ENCODE measurements at regions not wholly inside any gene's neighbourhood (a gene's known extent, or its start where the extent isn't known, plus 50 kb on each side); places are given as distances from the start of the nearest gene placed in this dataset.

DNA sequence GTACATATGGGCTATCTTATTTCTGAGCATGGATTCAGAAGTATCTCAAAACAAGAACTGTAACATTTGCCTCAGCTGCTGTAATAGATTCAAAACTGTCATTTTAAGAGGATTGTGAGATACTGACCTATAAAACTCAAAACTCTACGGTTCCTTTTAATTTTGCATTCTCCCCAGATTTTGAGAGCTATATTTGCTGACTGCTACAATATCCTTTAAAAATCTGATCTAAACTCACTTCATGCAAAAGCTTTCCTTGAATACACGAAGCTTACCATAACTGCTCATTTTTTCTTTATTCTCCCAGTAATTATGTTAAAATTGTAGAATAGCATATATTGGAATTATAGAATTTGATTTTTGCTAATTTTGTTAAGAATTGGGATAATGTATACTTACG, 158.7 kb upstream of the ROBO1 start:
- WGBS, 2 donors (ENCODE audit: low coverage in 1 of 2), result 47 to 70% methylated on average over 3 of the region's 3 CpGs
- no peaks in the 10 kb centered on the region for H3K36me3 ChIP-seq
- TF ChIP-seq CTCF (IDR thresholded peaks at IDR 0.05) (no peak), POLR2A (IDR thresholded peaks at IDR 0.05) (no peak), POLR2AphosphoS5 (IDR thresholded peaks at IDR 0.05) (no peak), EP300 (IDR thresholded peaks at IDR 0.05) (no peak)
- H3K4me3 ChIP-seq, result no peak overlapping the region
- no peaks in the 10 kb centered on the region for H3K9me3 ChIP-seq
- no peak for ATAC-seq
- H3K4me1 ChIP-seq, result no peaks in the 10 kb centered on the region
- H3K27ac ChIP-seq, result no peak overlapping the region
- no peaks in the 10 kb centered on the region for H3K27me3 ChIP-seq

DNA sequence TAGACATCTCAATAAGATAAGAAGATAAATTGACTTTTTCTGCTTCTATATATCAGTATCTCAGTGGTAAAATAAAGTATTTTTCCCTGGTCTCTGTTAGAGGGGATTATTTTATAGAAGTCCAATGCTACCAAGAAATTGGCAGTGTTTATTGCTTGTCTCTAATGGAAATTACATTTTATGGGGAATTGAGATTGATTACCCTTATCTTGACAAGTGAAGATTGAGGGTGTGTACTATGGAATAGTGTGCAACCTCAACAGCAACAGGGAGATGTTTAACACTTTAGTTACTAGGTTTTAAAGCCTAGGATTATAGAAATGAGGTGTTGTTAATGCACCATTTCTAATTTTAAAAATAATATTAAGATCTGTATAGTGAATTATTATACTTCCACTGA, 154.8 kb upstream of the ROBO1 start:
- Histone ChIP-seq H3K27ac (no peak overlapping the region), H3K36me3 (no peaks in the 10 kb centered on the region), H3K27me3 (no peaks in the 10 kb centered on the region), H3K9me3 (no peaks in the 10 kb centered on the region), H3K4me3 (no peak overlapping the region), H3K4me1 (no peaks in the 10 kb centered on the region)
- no peak for ATAC-seq
- TF ChIP-seq POLR2A (IDR thresholded peaks at IDR 0.05), result no peak
- TF ChIP-seq CTCF (IDR thresholded peaks at IDR 0.05), result no peak
- no peak for TF ChIP-seq POLR2AphosphoS5 (IDR thresholded peaks at IDR 0.05)
- no peak for TF ChIP-seq EP300 (IDR thresholded peaks at IDR 0.05)

DNA sequence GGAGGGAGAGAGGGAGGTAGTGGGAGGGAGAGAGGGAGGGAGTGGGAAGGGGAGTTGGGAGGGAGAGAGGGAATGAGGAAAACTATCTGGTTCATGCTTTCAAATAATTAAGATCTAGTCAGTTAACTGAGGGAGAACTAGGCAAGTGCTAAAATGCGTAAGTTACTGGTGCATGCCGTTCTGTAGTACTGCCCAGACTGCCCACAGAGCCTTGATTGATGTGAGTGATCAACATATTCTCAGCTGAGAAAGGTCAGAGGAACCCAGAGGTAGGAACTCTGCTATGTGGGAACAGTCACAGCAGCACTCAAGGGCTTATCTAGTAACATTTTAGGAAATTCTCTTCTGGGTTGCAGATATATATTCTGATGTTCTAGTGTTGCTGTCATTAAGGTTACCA, 149.8 kb upstream of the ROBO1 start:
- WGBS, 2 donors (ENCODE audit: low coverage in 1 of 2), result 8 to 38% methylated on average over 2 of the region's 2 CpGs
- Histone ChIP-seq H3K4me3 (no peak overlapping the region), H3K9me3 (no peaks in the 10 kb centered on the region), H3K27me3 (no peaks in the 10 kb centered on the region), H3K4me1 (no peaks in the 10 kb centered on the region), H3K36me3 (no peaks in the 10 kb centered on the region), H3K27ac (no peak overlapping the region)
- no peak for TF ChIP-seq CTCF (IDR thresholded peaks at IDR 0.05)
- TF ChIP-seq EP300 (IDR thresholded peaks at IDR 0.05), result no peak
- TF ChIP-seq POLR2A (IDR thresholded peaks at IDR 0.05), result no peak
- TF ChIP-seq POLR2AphosphoS5 (IDR thresholded peaks at IDR 0.05), result no peak
- ATAC-seq, result no peak

DNA sequence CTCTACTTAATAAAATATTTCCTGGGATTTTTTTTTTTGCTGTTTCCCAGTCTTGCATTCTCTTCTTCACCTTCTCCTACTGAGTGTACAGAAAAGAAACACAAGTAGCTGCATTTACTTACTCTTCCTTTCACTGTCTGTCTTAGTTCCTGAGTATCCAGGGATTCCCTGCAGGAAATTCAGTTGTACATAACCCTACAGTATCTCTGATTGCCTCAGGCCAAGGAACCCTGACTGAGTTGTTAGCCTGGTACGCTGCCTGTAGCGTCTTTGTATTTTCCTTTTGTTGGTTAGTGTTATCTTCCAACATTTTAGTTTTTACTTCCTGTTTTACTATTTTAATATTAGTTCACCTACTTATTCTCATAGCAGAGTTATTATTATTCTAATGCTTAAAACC, 142.5 kb upstream of the ROBO1 start:
- H3K27ac ChIP-seq, result no peak overlapping the region
- no peak overlapping the region for H3K4me3 ChIP-seq
- 0% methylated on average over 2 of the region's 2 CpGs; no CpG with 5 or more reads in 1 of the 2 donors for WGBS, 2 donors (ENCODE audit: low coverage in 1 of 2)
- TF ChIP-seq POLR2AphosphoS5 (IDR thresholded peaks at IDR 0.05) (no peak), EP300 (IDR thresholded peaks at IDR 0.05) (no peak), POLR2A (IDR thresholded peaks at IDR 0.05) (no peak), CTCF (IDR thresholded peaks at IDR 0.05) (no peak)
- no peaks in the 10 kb centered on the region for H3K4me1 ChIP-seq
- no peak for ATAC-seq
- H3K36me3 ChIP-seq, result no peaks in the 10 kb centered on the region
- no peaks in the 10 kb centered on the region for H3K9me3 ChIP-seq
- no peaks in the 10 kb centered on the region for H3K27me3 ChIP-seq

DNA sequence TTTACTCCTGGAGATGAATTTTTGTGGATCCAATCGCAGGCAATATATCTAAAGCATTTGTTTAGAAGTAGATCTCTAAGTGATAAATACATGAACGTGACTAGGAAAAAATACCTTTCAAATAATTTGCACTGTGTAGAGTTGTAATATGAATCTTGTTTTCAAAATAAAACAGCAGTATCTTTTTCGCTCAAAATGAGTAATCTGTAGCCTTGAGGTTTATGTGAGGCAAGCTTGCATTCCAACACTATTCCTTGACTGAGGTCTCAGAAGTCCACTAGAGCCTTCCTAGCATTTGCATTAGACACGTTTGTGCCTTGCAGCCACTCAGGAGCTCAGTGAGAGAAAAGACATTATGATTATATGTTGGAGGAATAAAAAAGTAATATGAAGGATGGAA, 138.3 kb upstream of the ROBO1 start:
- ATAC-seq, result no peak
- Histone ChIP-seq H3K4me1 (no peaks in the 10 kb centered on the region), H3K4me3 (no peak overlapping the region), H3K9me3 (no peaks in the 10 kb centered on the region), H3K36me3 (no peaks in the 10 kb centered on the region), H3K27ac (no peak overlapping the region), H3K27me3 (no peaks in the 10 kb centered on the region)
- WGBS, 2 donors (ENCODE audit: low coverage in 1 of 2), result 33 to 70% methylated on average over 4 of the region's 4 CpGs
- TF ChIP-seq CTCF (IDR thresholded peaks at IDR 0.05) (no peak), EP300 (IDR thresholded peaks at IDR 0.05) (no peak)

All from gastroesophageal sphincter (tissue), 4 donors.